HepG2 (cell line): ENCODE measurements at regions not wholly inside any gene's neighbourhood (a gene's known extent, or its start where the extent isn't known, plus 50 kb on each side); places are given as distances from the start of the nearest gene placed in this dataset.

Experiments
- ATAC-seq: fragments of 200-7000 bp; cut with Tn5 transposase; 3 replicates; pipeline ENCODE4 v1.9.1; 2020; ENCODE audit warnings: mild to moderate bottlenecking, moderate library complexity
- BruUV-seq: library from RNA; stranded (reverse); fragments of 400-500 nt; replicated peaks from 2 replicates; lab custom pipeline; 2021; lab: Mats Ljungman, UMichigan
- CTCF ChIA-PET: fragments of 300-600 bp; formaldehyde crosslinking; extraction: SDS; loops from one replicate; lab custom pipeline; 2021; ENCODE audit warnings: low total read pairs, inconsistent platforms, low intra/inter-chr PET ratio; lab: Yijun Ruan, JAX
- POLR2A ChIA-PET: fragments of 350-600 bp; sonication (Branson Sonifier 250); formaldehyde crosslinking; loops from one replicate; lab custom pipeline; 2020; ENCODE audit warnings: antibody characterized with exemption, inconsistent platforms; lab: Yijun Ruan, JAX
- DNase-seq: peaks from one replicate; pipeline ENCODE4 v3.0.0-alpha.2; 2015; ENCODE audit warnings: low spot score
- FAIRE-seq: peaks from 3 replicates; lab custom pipeline; 2011; peaks lifted over from hg19 to GRCh38; lab: Jason Lieb, UNC
- H2AFZ ChIP-seq: one replicate; pipeline ENCODE4 v1.6.1; 2011; ENCODE audit warnings: low read length, inconsistent platforms
- H3K27ac ChIP-seq: fragments of 300-600 bp; 3 replicates; pipeline ENCODE4 v1.8.0; 2011; ENCODE audit warnings: mixed run types, mild to moderate bottlenecking, mixed read lengths, low read length, inconsistent platforms; ENCODE audit not compliant: insufficient read depth; ENCODE audit errors: extremely low read length
- H3K27me3 ChIP-seq, 2 experiments: fragments of 200-600 bp in 1 of 2; 2 replicates in 1 of 2; 3 replicates in 1 of 2; pipeline versions ENCODE4 v1.6.0 to v1.8.0; 2011; ENCODE audit warnings: low read length in 2 of 2, mild to moderate bottlenecking in 2 of 2, moderate library complexity in 2 of 2, inconsistent platforms in 1 of 2; ENCODE audit not compliant: insufficient read depth in 2 of 2, control insufficient read depth in 1 of 2
- H3K36me3 ChIP-seq, 2 experiments: fragments of 200-600 bp in 1 of 2; replicated peaks in 1 of 2; 2 replicates in 1 of 2; 3 replicates in 1 of 2; pipeline versions ENCODE4 v1.5.1 to v1.8.0; 2011; ENCODE audit warnings: low read length in 2 of 2, inconsistent platforms in 1 of 2; ENCODE audit not compliant: insufficient read depth in 2 of 2, control insufficient read depth in 1 of 2
- H3K4me1 ChIP-seq: 2 replicates; pipeline ENCODE4 v1.5.1; 2012; ENCODE audit warnings: low read length, inconsistent platforms; ENCODE audit not compliant: insufficient read depth
- H3K4me2 ChIP-seq: 2 replicates; pipeline ENCODE4 v1.6.0; 2011; ENCODE audit warnings: low read depth, low read length, inconsistent platforms
- H3K4me3 ChIP-seq, 3 experiments: fragments of 200-600 bp in 1 of 3; sonication (generic), shearing (Covaris generic) in 1 of 3; replicated peaks in 1 of 3; 2 replicates each; pipeline ENCODE4 v1.5.1; 2011 to 2016; ENCODE audit warnings: low read length in 3 of 3, inconsistent platforms in 2 of 3, low read depth in 2 of 3, mild to moderate bottlenecking in 2 of 3, control low read depth in 1 of 3, mixed read lengths in 1 of 3; ENCODE audit not compliant: insufficient read depth in 1 of 3
- H3K79me2 ChIP-seq: one replicate; pipeline ENCODE4 v1.6.1; 2011; ENCODE audit warnings: low read length, inconsistent platforms; ENCODE audit not compliant: insufficient read depth
- H3K9ac ChIP-seq: 2 replicates; pipeline ENCODE4 v1.6.0; 2011; ENCODE audit warnings: mild to moderate bottlenecking, low read depth, low read length, inconsistent platforms; ENCODE audit not compliant: insufficient read depth
- H3K9me3 ChIP-seq: 2 replicates; pipeline ENCODE4 v1.5.1; 2012; ENCODE audit warnings: mild to moderate bottlenecking, low read length
- H4K20me1 ChIP-seq: 2 replicates; pipeline ENCODE4 v1.6.0; 2011; ENCODE audit warnings: inconsistent platforms, mild to moderate bottlenecking, low read length, moderate library complexity; ENCODE audit not compliant: insufficient read depth
- ATF1 ChIP-seq: IDR thresholded peaks from 2 replicates; pipeline ENCODE4 v1.6.1; 2016; ENCODE audit warnings: mild to moderate bottlenecking, control low read depth
- BATF2 ChIP-seq: sonication (generic); formaldehyde crosslinking; IDR thresholded peaks from 2 replicates; pipeline ENCODE4 v1.8.0; 2022; ENCODE audit warnings: mild to moderate bottlenecking, missing genetic modification reagents, moderate library complexity
- CENPX ChIP-seq: sonication (generic); formaldehyde crosslinking; IDR thresholded peaks from 2 replicates; pipeline ENCODE4 v1.9.0; 2021; ENCODE audit warnings: mild to moderate bottlenecking, missing genetic modification reagents, moderate library complexity
- HNF4G ChIP-seq, 2 experiments: sonication (generic) in 1 of 2; formaldehyde crosslinking in 1 of 2; IDR thresholded peaks; 2 replicates each; pipeline versions ENCODE4 v1.4.0 to v1.6.1; 2011 to 2020; ENCODE audit warnings: borderline replicate concordance in 2 of 2, low read depth in 2 of 2, mild to moderate bottlenecking in 2 of 2, low read length in 1 of 2, missing genetic modification reagents in 1 of 2, moderate library complexity in 1 of 2
- IKZF1 ChIP-seq: fragments of 450-650 bp; IDR thresholded peaks from 2 replicates; pipeline ENCODE4 v1.7.1; 2016
- POLR2AphosphoS5 ChIP-seq: IDR thresholded peaks from 2 replicates; pipeline ENCODE4 v1.6.1; 2012; ENCODE audit warnings: low read depth, low read length
- SNAPC5 ChIP-seq: sonication (generic); formaldehyde crosslinking; IDR thresholded peaks from 2 replicates; pipeline ENCODE4 v1.8.1; 2023; ENCODE audit warnings: mild to moderate bottlenecking, missing genetic modification reagents, borderline replicate concordance
- SPEN ChIP-seq: sonication (generic); formaldehyde crosslinking; IDR thresholded peaks from 2 replicates; pipeline ENCODE4 v1.5.1; 2020; ENCODE audit warnings: low read depth, mild to moderate bottlenecking, missing genetic modification reagents
- ZNF275 ChIP-seq: sonication (generic); formaldehyde crosslinking; IDR thresholded peaks from 2 replicates; pipeline ENCODE4 v1.8.0; 2022; ENCODE audit warnings: missing genetic modification reagents, mild to moderate bottlenecking, inconsistent platforms, borderline replicate concordance
- ZNF3 ChIP-seq: IDR thresholded peaks from 2 replicates; pipeline ENCODE4 v1.7.0; 2017; ENCODE audit warnings: inconsistent platforms
- ZNF660 ChIP-seq: sonication (generic); formaldehyde crosslinking; IDR thresholded peaks from 2 replicates; pipeline ENCODE4 v1.5.1; 2020; ENCODE audit warnings: mild to moderate bottlenecking, low read depth, missing genetic modification reagents, borderline replicate concordance
- ZNF768 ChIP-seq: sonication (generic); formaldehyde crosslinking; IDR thresholded peaks from 2 replicates; pipeline ENCODE4 v1.4.0; 2020; ENCODE audit warnings: missing genetic modification reagents
- ZNF781 ChIP-seq: sonication (generic); formaldehyde crosslinking; IDR thresholded peaks from 2 replicates; pipeline ENCODE4 v1.5.1; 2020; ENCODE audit warnings: borderline replicate concordance, mild to moderate bottlenecking, missing genetic modification reagents; ENCODE audit errors: not compliant biosample characterization
- ZNF792 ChIP-seq: IDR thresholded peaks from 2 replicates; pipeline ENCODE4 v1.6.1; 2016
- WGBS: methylation state at CpG from one replicate; pipeline ENCODE4 v1.1.6; 2017; ENCODE audit warnings: low lambda C conversion rate; 5-methylcytosine and 5-hydroxymethylcytosine counted together
- in situ Hi-C: cut with HindIII; loops from 2 replicates; pipeline ENCODE4 v1.10.0; 2017; ENCODE audit warnings: low pct_unique_long_range_greater_than_20kb; ENCODE audit not compliant: extremely low pct_ligation_motif_present
- intact Hi-C: fragments of 100-400 bp; cut with micrococcal nuclease; formaldehyde crosslinking; loops from one replicate; pipeline ENCODE4 v1.10.0; 2022; ENCODE audit not compliant: unreplicated experiment
- TF ChIP-seq, protein P1 (sequence below): IDR thresholded peaks from 2 replicates; pipeline ENCODE4 v1.6.1; 2016; ENCODE audit warnings: missing compliant biosample characterization, missing genetic modification reagents, borderline replicate concordance
- TF ChIP-seq, protein P2 (sequence below): sonication (generic); formaldehyde crosslinking; IDR thresholded peaks from 2 replicates; pipeline ENCODE4 v1.4.0; 2020; ENCODE audit warnings: missing genetic modification reagents

DNA sequence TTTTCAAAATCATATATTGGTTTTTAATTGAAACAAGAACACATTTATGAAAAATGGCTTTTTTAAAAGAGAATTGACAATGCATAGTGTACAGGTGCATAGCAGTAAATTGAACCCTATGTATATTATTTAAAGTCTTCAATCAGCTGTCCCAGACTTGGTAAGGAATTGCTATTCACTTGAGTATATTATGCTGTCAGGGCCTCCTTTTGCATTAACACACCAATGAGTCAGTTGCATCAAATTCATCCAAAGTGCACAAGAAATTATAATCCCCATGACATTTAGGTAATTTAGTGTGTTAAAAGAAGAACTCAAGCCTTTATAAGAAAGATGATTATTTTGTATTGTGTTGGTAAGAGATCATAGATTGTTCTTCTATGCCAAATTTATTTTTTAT is 748.8 kb upstream of the RIOK2 start:
- no TSS peak for BruUV-seq
- Histone ChIP-seq H3K4me2 (no peak overlapping the region), H3K4me1 (no peaks in the 10 kb centered on the region), H3K27ac (no peak overlapping the region), H3K36me3 (no peaks in the 10 kb centered on the region), H4K20me1 (no peaks in the 10 kb centered on the region), H3K9me3 (no peaks in the 10 kb centered on the region), H3K9ac (no peak overlapping the region), H2AFZ (no peak overlapping the region), H3K4me3 (no peak overlapping the region), H3K27me3 (no peaks in the 10 kb centered on the region), H3K79me2 (no peaks in the 10 kb centered on the region)
- ChIA-PET POLR2A (no interaction called here), CTCF (no interaction called here)
- intact Hi-C loops = no loop called here
- in situ Hi-C loops = no loop called here
- DNase-seq (no peak), FAIRE-seq (no peak), ATAC-seq (no peak)
- no peak for TF ChIP-seq ZNF781 (CRISPR knock-in tag)
- no peak for TF ChIP-seq ZNF3 (CRISPR knock-in tag)
- no peak for TF ChIP-seq IKZF1
- no peak for TF ChIP-seq POLR2AphosphoS5
- TF ChIP-seq CENPX (CRISPR knock-in tag) = no peak
- no peak for TF ChIP-seq SPEN
- no peak for TF ChIP-seq SNAPC5

DNA sequence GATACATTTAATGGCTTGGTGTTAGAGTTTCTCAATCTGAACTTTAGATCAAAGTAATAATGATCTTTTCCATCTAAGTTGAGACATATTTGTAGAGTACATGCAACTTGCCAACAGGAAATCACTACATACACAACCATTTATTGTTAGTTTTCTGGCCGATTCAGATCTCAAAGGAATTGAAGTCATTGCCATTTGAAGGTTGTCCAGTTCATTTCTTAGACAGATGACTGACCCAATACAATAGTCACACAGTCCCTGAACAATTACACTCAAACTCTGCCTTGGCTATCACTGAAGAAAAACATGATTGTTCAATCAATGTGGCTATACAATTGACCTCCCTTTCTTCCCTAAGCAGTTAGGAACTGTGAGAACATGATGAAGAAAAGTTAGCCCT is 753.2 kb upstream of the RIOK2 start:
- H2AFZ ChIP-seq = no peak overlapping the region
- POLR2A ChIA-PET = no interaction called here
- 0% methylated on average over 1 of the region's 1 CpG for WGBS
- TF ChIP-seq ATF1 (no peak), ZNF660 (CRISPR knock-in tag) (no peak), BATF2 (CRISPR knock-in tag) (no peak), ZNF768 (no peak), HNF4G (IDR thresholded peaks at IDR 0.05; ENCODE audit: borderline replicate concordance, low read depth, low read length) (no peak), HNF4G (CRISPR knock-in tag; IDR thresholded peaks at IDR 0.05; ENCODE audit: borderline replicate concordance, low read depth) (no peak), ZNF792 (no peak), ZNF275 (no peak)
- TF ChIP-seq, protein P1, sequence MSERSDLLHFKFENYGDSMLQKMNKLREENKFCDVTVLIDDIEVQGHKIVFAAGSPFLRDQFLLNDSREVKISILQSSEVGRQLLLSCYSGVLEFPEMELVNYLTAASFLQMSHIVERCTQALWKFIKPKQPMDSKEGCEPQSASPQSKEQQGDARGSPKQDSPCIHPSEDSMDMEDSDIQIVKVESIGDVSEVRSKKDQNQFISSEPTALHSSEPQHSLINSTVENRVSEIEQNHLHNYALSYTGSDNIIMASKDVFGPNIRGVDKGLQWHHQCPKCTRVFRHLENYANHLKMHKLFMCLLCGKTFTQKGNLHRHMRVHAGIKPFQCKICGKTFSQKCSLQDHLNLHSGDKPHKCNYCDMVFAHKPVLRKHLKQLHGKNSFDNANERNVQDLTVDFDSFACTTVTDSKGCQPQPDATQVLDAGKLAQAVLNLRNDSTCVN (CRISPR knock-in tag) = no peak
- TF ChIP-seq, protein P2, sequence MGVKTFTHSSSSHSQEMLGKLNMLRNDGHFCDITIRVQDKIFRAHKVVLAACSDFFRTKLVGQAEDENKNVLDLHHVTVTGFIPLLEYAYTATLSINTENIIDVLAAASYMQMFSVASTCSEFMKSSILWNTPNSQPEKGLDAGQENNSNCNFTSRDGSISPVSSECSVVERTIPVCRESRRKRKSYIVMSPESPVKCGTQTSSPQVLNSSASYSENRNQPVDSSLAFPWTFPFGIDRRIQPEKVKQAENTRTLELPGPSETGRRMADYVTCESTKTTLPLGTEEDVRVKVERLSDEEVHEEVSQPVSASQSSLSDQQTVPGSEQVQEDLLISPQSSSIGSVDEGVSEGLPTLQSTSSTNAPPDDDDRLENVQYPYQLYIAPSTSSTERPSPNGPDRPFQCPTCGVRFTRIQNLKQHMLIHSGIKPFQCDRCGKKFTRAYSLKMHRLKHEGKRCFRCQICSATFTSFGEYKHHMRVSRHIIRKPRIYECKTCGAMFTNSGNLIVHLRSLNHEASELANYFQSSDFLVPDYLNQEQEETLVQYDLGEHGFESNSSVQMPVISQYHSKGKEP (CRISPR knock-in tag) = no peak

More for the DNA sequence above, 753.2 kb upstream of the RIOK2 start:
- ATAC-seq (no peak), FAIRE-seq (no peak), DNase-seq (no peak)
- H3K4me1 ChIP-seq = no peaks in the 10 kb centered on the region
- intact Hi-C loops = no loop called here
- no peaks in the 10 kb centered on the region for H3K36me3 ChIP-seq
- in situ Hi-C loops = no loop called here
- no peak overlapping the region for H3K4me2 ChIP-seq
- no peaks in the 10 kb centered on the region for H3K9me3 ChIP-seq
- H3K9ac ChIP-seq = no peak overlapping the region
- no peaks in the 10 kb centered on the region for H3K79me2 ChIP-seq
- no peaks in the 10 kb centered on the region for H3K27me3 ChIP-seq
- BruUV-seq = no TSS peak
- CTCF ChIA-PET = no interaction called here
- no peak overlapping the region for H3K4me3 ChIP-seq
- no peak overlapping the region for H3K27ac ChIP-seq
- H4K20me1 ChIP-seq = no peaks in the 10 kb centered on the region
